AG04449 (cell line): ENCODE measurements at regions not wholly inside any gene's neighbourhood (a gene's known extent, or its start where the extent isn't known, plus 50 kb on each side); places are given as distances from the start of the nearest gene placed in this dataset.
"Not testable (repeated sequence)": the region's sequence is repeated elsewhere in the genome, so short reads cannot be mapped to it uniquely, and the experiment has no call there.

ENCODE experiments used
- CTCF ChIA-PET: fragments of 350-600 bp; formaldehyde crosslinking; extraction: SDS; loops from one replicate; lab custom pipeline; 2021; ENCODE audit warnings: antibody characterized with exemption; lab: Yijun Ruan, JAX
- POLR2A ChIA-PET: fragments of 400-600, 350-600 bp; formaldehyde crosslinking; extraction: SDS; loops from one replicate; lab custom pipeline; 2020; ENCODE audit warnings: antibody characterized with exemption, inconsistent platforms; lab: Yijun Ruan, JAX
- DNase-seq: peaks from one replicate; pipeline ENCODE4 v3.0.0-alpha.2; 2010; ENCODE audit warnings: low read depth, low spot score
- H3K4me3 ChIP-seq: 2 replicates; pipeline ENCODE4 v1.5.1; 2011; ENCODE audit warnings: low read depth, mild to moderate bottlenecking, control low read depth, low read length
- TF ChIP-seq, protein P1 (sequence below): IDR thresholded peaks from one replicate; pipeline ENCODE4 v1.5.1; 2011; ENCODE audit warnings: mild to moderate bottlenecking, moderate library complexity, low read length, control low read depth, inconsistent platforms; ENCODE audit not compliant: insufficient read depth; ENCODE audit errors: missing control alignments

DNA sequence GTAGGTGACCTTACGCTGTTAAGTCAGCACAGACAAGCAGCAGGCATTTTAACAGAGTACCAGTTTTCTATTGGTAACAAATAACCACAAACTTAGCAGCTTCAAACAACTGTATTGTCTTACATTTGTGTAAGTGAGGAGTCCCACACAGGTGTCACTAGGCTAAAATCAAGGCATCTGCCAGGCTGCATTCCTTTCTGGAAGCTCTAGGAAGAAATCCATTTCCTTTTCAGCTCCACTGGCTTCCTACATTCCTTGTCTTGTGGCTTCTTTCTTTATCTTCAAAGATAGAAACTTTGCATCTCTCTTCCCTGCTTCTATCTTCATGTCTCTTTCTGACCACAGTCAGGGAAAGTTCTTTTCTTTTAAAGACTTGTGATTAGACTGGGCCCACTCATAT lies 139.9 kb downstream of the TMEM144 start:
- TF ChIP-seq, protein P1, sequence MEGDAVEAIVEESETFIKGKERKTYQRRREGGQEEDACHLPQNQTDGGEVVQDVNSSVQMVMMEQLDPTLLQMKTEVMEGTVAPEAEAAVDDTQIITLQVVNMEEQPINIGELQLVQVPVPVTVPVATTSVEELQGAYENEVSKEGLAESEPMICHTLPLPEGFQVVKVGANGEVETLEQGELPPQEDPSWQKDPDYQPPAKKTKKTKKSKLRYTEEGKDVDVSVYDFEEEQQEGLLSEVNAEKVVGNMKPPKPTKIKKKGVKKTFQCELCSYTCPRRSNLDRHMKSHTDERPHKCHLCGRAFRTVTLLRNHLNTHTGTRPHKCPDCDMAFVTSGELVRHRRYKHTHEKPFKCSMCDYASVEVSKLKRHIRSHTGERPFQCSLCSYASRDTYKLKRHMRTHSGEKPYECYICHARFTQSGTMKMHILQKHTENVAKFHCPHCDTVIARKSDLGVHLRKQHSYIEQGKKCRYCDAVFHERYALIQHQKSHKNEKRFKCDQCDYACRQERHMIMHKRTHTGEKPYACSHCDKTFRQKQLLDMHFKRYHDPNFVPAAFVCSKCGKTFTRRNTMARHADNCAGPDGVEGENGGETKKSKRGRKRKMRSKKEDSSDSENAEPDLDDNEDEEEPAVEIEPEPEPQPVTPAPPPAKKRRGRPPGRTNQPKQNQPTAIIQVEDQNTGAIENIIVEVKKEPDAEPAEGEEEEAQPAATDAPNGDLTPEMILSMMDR, result no peak
- POLR2A ChIA-PET, result no interaction called here
- no peak overlapping the region for H3K4me3 ChIP-seq
- CTCF ChIA-PET, result no interaction called here
- DNase-seq, result no peak

DNA sequence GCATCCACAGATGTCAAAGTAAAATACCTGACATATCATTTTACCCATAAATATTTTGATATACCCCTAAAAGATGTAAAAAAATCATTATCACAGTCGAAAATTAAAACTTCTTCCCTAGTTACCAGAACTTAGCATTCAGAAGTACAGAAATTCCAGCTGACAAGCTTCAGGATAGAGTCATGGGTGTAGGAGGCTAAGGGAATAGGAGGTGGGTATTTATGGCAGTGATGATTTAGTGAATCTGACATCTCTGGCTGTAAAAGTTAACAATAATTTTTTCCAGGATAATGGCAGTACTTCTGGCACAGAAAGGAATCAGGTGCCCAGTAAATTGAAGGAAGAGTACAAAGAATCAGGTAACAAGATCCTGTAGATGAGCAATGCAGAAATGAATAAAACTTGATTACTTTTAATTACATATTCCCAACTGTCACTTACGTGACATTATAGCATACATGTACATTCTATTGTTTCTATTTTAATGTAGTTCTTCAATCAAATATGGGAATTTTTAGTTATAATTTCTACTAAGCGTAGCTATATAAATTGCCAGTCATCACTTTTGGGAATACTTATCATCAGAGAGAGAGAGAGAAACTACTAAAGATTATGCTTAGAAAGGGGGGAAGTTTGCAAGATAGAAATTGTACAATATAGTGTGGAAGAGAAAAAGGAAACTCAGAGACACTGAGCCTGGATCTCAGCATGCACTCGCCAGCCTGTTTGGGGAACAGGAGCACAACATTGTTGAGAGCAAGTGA lies 143.4 kb downstream of the TMEM144 start:
- TF ChIP-seq, protein P1, result no peak
- no peak for DNase-seq
- no peak overlapping the region for H3K4me3 ChIP-seq
- ChIA-PET CTCF (no interaction called here), POLR2A (no interaction called here)

DNA sequence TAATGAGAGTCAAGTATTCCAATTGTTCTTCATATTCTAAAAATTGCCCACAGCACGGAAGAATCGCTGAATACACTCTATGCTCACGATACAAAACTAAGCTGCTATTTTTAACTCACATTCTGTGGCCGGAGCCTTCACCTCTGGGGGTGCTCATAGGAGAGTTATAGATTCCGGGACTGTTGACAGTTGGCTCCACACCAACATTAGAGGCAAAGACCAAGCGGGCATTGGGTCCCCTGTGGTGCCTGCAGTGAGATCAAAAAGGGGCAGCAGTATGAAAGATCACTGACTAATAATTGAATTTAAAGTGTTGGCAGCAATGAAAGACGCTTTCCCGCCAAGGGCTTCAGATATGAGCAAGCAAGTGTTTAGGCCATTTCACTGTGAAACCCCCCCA lies 146.0 kb downstream of the TMEM144 start:
- POLR2A ChIA-PET, result no interaction called here
- H3K4me3 ChIP-seq, result no peak overlapping the region
- CTCF ChIA-PET, result no interaction called here
- TF ChIP-seq, protein P1, result no peak
- DNase-seq, result no peak

DNA sequence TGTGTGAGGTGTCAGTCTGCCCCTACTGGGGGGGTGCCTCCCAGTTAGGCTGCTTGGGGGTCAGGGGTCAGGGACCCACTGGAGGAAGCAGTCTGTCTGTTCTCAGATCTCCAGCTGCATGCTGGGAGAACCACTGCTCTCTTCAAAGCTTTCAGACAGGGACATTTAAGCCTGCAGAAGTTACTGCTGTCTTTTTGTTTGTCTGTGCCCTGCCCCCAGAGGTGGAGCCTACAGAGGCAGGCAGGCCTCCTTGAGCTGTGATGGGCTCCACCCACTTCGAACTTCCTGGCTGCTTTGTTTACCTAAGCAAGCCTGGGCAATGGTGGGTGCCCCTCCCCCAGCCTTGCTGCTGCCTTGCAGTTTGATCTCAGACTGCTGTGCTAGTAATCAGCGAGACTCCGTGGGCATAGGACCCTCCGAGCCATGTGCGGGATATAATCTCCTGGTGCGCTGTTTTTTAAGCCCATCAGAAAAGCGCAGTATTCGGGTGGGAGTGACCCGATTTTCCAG lies 153.7 kb upstream of the RXFP1 start:
- H3K4me3 ChIP-seq, CTCF ChIA-PET, DNase-seq, POLR2A ChIA-PET: not testable (repeated sequence)

DNA sequence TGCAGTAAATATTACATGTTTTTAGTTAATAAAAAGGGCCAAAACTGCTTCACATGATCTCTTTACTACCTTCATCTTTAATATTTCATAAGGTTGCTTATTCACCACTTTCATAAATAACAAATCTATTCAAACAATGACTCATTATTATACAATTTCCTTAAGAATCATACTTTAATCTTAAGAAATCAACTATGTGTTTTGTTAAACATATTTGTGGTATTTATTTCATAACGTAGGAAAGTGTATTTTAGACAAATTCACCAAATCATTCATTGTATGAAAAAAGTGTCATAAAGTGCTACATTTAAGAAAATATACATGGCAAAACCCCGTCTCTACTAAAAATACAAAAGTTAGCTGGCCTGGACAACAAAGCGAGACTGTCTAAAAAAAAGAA lies 150.5 kb upstream of the RXFP1 start:
- DNase-seq, result peak; percentile 9
- ChIA-PET POLR2A (no interaction called here), CTCF (no interaction called here)
- no peak overlapping the region for H3K4me3 ChIP-seq
- TF ChIP-seq, protein P1, result no peak

DNA sequence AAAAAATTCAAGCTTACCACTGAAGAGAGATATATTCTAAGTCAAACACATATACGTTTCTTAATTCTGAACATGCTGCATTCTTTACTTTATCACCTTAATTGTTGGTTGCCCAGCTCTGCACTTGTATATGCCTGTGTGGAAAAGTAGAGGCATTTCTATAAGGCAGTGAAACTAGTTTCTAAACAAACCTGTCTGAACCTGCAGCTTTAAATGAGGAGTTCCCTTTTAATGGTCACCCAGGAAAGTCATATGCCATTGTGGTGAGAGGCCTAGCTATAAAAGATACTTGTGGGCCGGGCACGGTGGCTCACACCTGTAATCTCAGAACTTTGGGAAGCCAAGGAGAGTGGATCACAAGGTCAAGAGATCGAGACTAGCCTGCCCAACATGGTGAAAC lies 147.4 kb upstream of the RXFP1 start:
- no peak for DNase-seq
- no peak overlapping the region for H3K4me3 ChIP-seq
- CTCF ChIA-PET, result no interaction called here
- TF ChIP-seq, protein P1, result no peak
- POLR2A ChIA-PET, result no interaction called here
